CD4-positive, alpha-beta T cell treated with Interleukin-15 for 4 hours (primary cell): ENCODE measurements at regions not wholly inside any gene's neighbourhood (a gene's known extent, or its start where the extent isn't known, plus 50 kb on each side); places are given as distances from the start of the nearest gene placed in this dataset.

Experiments
- DNase-seq: peaks from one replicate; pipeline ENCODE4 v3.0.0-alpha.2; 2020; ENCODE audit warnings: low spot score

DNA sequence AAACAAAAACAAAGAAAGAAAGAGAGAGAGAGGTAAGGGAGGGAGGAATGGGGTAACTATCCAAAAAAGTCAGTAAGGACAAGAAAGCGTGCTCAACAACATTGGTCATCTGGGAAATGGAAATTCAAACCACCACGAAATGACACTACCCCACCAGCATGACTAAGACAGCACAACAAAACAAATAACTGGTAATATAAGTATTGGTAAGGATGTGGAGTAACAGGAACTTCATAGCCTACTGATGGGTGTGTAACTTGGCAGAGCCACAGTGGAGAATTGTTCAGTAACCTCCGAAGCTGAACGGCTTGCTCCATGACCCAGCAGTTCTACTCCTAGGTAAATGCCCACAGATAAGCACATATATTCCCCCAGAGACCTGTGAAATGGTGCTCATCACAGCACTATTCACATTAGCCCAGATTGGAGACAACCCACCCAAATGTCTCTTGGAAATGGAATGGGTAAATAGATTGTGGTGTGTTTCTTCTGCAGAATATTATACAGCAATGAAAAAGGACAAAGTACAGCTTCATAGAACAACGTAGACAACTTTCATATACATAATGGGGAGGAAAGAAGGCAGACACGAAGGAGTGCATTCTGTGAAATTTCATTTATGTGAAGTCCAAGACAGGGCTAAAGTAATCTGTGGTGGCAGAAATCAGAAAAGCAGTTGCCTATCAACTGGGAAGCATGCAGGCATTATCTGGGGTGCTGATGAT lies 95.5 kb upstream of the ATP6AP2 start:
- DNase-seq = no peak

DNA sequence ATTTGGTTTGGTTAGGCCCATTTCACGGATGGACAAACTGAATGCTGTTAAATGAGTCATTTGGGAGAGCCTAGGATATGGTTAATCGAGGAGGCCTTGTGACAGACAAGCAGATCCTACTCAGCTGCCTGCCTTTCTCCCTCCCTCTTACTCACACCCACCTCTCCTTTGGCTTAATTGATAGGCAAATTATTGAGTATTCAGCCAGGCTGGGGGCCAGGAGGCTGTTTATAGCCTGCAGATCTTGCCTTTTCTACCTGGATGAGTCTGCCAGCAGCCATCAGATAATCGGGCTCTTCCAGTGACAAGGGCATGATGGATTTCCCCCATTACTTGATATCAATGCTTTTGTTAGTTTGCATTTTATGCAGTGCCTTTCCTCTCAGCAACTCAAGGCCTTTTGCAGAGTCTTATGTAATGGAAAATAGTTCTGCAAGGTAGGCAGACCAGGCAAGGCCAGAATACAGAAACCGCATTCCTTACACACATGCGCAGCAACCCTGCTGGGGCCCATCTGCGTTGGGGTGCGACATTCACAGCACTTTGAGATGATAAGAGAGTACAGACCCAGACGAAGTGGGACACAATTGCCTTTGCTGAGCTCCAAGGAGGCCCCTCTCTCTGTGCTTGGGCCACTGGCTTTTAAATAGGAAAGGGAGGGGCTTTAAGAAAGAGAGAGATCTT lies 96.2 kb upstream of the ATP6AP2 start:
- DNase-seq = no peak

DNA sequence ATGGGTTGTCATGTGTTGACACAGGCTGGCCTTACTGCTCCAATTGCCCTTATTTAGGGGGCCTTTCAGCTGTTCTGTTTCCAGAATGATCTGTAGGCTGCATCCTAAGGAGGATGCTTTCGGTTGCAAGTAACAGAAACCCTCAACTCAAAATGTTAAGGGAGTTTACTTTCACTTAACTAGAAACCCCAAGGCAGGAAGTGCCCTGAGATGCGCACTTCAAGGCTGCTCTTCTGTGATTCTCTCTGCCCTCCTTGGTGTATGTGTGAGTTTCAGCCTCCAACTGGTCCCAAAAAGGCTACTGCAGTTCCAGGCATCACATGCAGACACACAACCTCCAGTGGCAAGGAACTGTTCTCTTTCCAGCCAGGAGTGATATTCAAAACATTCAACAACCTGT lies 97.3 kb upstream of the ATP6AP2 start:
- DNase-seq = no peak

DNA sequence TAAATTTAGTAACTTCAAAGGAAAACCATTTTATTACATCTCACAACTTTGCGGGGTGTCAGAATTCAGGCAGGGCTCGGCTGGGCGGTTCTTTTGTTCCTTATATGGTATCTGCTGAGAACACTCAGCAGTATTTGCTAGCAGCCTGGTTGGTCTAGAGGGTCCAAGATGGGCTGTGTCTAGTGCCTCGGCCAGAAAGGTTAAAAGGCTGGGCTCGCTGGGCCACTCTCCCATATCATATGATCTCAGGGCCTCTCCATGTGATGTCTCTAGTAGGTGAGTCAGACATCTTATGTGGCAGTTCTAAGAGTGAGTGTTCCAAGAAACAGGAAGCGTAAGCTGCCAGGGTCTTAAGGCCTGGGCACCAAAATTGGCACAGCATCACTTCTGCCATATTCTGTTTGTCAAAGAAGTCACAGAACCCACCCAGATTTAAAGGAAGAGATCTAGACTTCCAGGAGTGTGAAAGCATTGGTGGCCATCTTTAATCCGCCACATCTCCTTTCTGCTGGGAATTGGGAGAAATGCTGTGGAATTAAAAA lies 100.9 kb upstream of the ATP6AP2 start:
- DNase-seq = no peak

DNA sequence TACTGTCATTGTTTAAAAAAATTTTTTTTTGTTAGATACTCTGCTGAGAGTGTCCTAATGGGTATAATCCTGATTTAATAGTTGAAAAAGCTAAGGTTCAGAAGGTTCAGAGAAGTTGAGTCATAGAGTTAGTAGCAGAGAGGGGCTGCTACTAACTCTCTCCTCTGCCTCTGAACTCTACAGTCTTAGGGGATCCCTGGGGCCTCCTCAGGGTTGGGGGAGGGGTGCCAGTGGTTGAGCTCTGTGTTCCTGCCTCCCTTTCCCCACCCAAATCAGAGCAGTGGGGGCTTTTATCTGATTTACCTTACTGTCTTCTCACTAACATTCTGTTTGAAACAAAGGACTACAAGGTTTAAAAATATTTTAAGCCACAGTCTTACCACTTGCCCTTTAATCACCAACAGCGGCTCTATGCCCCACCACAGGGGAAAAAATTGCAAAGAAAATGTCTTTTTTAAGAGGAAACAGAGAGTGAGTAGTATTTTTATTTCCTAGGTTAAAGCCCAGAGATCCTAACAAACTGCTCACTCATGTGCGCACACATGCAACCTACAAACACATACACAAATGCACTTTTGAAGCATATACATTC lies 102.2 kb upstream of the ATP6AP2 start:
- no peak for DNase-seq

DNA sequence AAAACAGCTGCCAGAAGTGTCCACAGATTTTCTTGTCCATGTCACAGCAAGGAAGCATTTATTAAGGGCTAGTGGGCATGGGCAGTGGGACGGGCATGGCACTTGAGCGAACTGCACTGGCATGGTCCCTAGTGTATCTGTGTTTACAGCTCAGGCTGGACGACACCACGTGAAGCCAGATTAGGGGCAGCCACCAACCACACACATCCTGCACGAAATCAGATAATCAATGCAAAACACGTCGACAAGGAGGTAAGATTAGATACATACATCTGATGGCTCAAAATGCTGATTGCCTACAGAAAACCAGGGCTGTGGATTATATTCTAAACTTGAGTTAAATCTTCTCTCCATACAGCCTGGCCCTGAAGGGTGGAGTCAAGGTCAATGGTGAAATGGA lies 103.8 kb upstream of the ATP6AP2 start:
- no peak for DNase-seq

DNA sequence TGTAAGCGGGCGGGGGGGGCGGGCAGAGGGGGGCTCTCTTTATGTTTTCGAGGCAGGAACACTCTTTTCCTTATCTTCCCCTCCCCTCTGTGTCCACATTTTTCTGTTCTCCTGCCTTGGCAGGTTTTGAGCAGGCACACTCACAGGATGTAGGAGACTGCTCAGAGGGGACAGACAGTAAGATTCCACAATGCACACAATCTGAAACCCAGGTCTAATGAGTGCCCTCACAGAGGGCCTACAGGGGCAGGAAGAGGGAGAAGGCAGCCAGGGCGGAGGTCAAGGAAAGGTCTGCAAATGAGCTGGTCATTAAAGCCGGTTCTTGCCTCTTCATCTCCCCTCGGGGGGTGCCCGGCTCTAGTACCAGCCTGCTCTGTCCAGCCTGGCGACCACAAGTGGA lies 106.1 kb upstream of the ATP6AP2 start:
- no peak for DNase-seq

DNA sequence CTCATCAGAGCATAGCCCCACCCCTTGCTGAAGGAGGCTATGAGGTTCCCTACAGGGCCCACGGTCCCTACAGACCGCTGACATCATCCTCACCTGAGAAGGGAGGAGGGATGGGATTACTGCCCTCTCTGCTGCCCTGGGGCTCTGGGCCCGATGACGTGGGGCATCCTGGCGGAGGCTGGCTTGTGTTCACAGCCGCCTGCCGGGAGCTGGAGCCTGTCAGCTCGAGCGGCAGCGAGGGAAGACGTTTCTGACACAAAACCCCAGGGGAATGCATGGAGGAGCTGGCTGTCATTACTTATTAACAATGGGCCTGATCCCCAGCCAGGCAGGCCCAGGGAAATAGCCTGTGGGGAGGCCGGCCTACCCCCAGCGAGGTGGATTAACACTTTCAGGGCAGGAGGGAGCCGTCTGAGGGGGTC lies 106.6 kb upstream of the ATP6AP2 start:
- DNase-seq = no peak

DNA sequence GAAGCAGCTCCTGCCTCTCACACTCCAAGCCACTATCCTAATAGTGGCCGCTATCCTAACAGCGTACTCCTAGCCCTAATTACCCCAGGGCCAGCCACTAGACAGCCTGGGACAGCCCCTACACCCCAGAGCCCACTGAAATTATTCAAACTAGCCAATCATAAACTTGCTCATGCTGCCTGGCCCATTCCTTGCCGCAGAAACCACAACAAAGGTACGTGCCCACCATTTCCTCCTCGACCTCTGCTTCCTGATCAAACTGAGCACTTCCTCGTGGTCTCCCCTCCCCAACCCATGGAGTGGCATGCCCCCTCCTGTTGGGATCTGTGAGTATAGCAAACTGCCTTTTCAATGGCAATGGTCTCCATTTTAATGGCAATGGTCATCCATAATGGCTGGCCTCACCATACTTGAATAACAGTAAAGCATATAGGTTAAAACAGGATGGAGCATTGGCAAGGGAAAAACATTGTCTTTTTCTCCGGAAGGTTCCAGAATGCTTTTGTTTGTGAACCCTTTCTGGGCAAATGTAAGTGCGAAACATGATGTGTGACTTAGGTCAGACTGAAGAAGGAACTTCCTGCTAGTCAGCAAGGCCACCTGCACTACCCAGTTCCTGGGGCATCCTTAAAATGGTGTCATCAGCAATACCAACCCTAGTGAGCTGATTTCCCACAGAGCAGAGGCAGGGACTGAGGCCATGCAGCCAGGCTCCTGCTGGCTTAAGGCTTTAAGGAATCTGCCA lies 107.1 kb upstream of the ATP6AP2 start:
- DNase-seq = no peak

DNA sequence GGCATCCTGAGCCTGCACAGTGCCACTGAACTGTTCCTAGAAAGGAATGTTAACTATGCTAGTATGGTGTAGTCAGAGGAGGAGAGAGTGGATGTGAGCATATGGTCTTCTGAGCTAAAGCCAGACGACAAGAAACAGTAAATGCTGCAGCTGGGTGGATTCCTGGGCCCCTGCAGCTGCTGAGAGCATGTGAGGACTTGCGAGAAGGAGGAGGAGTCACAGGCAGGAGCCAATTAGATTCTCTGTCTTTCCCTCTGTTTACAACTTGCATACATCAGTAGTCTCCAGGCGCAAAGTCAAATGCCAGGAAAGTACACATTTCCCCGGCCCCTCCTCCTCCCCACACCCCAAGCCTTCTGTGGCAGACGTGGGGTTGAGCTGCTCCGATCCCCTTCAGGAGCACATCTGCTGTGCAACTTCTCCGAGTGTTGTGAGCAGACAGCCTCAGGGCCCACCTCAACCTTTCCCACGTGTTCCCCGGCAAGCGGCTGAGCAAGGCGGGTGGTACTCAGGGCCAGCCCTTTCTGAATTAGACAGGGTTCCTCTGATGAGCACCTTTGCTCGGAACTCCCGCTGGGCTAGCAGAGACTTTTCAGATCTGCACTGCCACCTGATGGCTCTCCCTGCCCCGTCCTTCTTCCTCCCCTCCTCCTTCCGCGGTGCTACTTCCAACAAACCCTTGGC lies 108.7 kb upstream of the ATP6AP2 start:
- DNase-seq = no peak

DNA sequence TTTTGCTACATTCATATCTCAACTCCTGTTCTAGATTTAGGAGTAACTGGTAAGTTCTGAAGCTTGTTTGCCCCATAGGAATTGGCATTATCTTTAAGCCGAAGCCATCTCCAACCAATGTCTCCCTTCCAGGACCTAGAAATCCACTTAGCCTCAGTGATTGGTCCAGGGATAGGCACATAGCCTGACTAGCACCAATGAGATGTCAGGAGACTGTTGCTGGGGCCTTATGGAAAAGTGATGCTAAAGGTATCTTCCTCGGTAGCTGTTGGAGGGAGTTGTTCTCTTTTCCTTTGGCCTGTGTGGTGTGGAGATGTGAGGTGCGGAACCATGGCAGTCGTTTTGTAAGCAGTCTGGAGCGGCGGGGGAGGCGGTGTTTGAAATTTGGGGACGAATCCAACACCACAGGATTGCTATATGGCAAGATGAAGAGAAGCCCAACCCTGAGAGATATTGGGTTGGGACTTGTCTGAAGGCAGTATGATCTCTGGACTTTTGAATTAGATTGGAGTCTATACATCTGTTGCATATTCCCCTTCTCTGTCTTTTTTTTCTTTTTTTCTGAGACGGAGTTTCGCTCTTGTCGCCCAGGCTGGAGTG lies 109.8 kb upstream of the ATP6AP2 start:
- DNase-seq = no peak

DNA sequence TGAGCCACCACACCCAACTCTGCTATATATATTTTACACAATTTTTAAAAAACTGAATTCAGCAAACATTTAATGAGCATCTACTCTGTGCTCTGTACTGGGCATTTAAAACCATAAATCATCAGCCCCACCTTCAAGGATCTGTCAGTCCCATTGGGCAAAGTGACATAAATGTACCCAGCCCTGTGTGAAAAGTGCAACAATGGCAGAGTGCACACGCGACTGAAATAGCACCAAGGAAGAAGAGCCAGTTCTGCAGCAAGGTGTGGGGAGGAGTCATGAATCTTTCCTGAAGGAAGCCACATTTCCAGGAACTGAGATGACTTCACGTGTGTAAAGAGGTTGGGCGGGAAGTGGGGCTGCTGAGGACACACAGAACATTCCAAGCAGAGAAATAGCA lies 111.5 kb upstream of the ATP6AP2 start:
- no peak for DNase-seq

DNA sequence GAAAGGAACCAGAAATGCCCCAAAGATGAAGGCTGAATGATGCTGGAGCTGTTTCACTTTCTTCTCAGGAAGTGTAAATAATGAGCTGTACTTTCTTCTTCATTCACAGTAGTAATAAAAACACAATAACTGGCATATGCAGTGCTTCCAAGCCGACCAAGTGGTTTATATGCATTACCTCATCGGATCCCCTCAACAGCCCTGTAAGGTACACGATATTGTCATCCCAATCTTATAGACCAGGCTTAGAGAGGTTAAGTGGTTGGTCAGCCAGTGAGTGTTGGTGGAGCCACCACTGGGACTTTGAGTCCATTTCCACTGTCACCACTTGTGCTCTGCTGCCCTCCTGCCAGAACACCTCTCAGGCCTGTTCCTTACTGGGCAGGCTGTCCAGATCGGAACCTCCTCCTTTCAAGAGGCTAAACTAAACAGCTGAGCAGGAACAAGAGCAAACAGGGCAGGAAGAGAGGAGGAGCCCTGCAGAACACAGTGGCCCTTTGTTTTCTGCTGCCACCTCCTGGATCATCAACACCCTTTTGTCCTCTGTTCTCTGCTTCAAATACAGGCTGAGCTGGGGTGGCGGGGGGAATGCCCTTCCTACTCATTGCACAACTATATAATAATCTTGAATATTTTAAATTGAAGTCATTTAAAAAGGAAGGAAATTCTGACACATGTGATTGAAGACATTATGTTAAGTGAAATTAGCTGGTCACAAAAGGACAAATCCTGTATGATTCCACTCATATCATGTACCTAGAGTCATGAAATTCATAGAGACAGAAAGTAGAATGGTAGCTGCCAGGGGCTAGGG lies 112.5 kb upstream of the ATP6AP2 start:
- peak; percentile 6 for DNase-seq

DNA sequence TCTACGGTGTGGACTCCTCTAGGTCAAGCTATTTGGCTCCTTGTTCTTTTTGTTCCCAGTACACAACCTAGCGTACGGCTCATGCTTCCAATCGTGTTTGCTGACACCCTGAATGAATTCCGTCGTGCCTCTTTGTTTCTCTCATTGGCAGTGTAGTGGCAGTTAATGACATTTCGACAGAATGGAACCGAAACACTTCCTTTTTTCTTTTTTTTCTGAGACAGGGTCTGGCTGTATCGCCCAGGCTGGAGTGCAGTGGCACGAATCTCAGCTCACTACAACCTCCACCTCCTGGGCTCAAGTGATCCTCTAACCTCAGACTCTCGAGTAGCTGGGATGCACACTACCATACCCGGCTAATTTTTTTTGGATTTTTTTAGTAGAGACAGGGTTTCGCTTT lies 113.3 kb upstream of the ATP6AP2 start:
- DNase-seq = no peak

DNA sequence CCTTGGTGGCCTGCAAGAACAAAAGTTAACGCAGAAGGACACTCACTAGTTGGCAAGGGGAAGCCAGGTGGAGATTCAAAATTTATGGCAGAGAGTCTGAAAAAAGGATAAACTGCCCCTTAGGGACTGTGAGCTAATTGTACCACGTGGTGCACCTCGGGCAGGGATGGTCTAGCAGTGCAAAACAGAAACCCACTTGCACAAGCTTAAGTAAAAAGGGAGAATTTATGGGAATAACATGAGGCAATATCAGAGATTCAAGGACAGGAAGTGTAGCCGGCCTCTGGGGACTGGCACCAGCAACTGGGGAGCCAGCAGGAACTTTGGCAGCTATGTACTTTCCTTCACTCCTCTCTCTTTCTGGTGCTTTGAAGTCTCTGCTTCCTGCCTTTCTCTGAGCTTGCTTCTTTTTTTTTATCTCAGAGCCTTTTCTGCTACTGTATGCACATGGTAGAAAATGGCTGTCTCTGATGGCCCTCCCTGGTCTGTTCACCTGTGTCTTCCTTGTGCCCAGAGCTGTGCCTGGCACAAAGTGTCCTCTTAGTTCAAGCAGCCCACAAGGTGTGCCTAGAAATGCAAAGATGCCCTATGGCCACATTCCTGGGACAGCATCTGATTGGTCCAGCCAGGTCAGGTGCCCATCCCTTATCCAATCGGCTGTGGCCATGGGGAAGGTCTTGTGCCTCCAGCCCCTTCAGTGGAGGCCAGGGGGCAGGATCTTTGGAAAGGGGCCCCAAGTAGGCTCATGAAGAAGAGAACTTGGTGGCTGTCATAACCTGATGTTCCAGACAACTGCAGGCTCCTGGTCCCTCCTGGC lies 114.8 kb upstream of the ATP6AP2 start:
- no peak for DNase-seq

DNA sequence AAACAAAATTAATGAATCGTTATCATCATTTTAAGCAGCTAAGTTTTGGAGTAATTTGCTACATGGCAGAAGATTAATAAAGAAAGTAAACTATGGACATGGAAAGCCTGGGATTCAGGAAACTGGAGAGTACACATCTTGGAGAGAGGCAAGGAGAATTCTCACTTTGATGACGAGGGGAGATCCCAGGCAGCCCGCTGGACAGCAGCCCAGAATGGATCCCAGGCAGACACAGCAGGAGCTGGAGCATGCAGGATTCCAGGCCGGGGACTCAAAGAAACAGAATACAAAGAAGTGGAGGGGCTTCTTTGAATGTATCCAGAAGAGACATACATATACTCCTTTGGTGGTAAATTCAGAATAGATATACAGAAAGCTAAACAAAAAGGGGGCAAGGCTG lies 118.0 kb upstream of the ATP6AP2 start:
- DNase-seq = no peak

DNA sequence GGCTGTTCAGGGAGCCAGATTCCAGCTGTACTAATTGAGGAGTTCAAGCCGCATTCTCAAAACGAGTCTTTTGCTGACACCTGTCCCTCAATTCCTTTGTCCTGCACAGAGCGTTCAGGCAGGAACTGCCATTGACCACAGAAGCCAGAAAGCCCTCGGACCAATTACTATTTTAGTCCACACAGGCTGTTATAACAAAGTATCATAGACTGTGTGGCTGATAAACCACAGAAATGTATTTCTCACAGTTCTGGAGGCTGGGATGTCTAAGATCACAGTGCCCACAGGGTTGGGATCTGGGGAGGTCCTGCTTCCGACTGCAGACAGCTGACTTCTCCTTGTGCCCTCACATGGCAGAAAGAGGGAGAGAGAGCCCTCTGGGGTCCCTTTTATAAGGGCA lies 119.8 kb upstream of the ATP6AP2 start:
- DNase-seq = no peak

DNA sequence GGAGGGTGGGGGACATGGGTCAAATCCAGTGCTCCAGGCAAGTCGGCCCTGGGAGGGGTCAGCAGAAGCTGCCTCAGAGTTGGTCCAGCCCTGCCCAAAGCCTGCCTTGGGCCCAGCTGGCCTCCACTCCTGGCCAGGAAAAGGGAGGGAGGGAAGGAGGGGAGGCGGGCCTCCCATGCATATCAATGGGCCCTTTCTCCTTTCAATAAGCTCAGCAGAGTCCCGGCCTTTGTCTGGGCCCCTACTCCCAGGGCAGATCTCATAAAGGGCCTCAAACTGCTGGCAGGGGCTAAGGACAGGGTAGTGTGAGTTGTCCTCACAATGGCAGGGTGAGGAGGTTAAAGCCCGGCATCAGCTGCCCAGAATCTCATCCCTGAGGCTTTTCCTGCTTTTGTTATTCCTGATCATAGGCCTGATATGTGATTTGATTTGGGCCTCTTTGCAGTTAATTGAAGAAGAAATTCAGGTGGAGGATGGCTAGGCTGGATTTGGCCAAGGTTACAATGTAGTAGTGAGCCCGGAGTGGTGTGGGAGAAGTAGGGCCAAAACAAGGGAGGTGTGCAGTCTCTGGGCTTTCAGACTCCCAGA lies 121.1 kb upstream of the ATP6AP2 start:
- no peak for DNase-seq

DNA sequence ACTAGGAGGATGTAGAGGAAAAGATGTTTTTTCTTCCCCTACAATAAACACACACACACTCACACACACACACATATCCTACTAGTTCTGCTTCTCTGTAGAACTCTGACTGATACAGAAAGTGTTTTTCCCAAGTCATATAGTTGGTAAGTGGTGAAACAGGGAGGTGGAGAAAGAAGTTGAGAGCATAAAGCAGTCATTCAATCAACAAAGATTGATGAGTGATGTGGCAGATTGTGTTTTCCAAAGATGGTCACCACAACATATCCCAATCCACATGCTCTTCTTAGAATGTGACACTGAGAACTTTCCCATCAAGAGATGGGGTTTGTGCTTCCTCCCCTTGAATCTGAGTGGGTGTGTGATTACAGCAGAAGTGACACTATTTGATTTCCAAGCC lies 123.4 kb upstream of the ATP6AP2 start:
- DNase-seq = no peak
